Activated T-cell treated with anti-CD3 and anti-CD28 coated beads for 24 hours (primary cell): ENCODE measurements at regions not wholly inside any gene's neighbourhood (a gene's known extent, or its start where the extent isn't known, plus 50 kb on each side); places are given as distances from the start of the nearest gene placed in this dataset.

ENCODE experiments used
- DNase-seq: peaks from one replicate; pipeline ENCODE4 v3.0.0-alpha.2; 2020; ENCODE audit warnings: low read depth

GRCh38 chr6:169165561-169166300, 87.9 kb downstream of the THBS2 start:
- no peak for DNase-seq

- no peak for DNase-seq
These were observed 88.7 kb downstream of the THBS2 start for GRCh38 chr6:169164986-169165385.

- no peak for DNase-seq
These were observed 89.2 kb downstream of the THBS2 start for GRCh38 chr6:169164451-169164850.

- DNase-seq: no peak
These were observed 90.2 kb downstream of the THBS2 start for GRCh38 chr6:169163411-169163901.

- no peak for DNase-seq
These were observed 90.8 kb downstream of the THBS2 start for GRCh38 chr6:169162752-169163407.

- DNase-seq: no peak
These were observed 91.4 kb downstream of the THBS2 start for GRCh38 chr6:169162249-169162648.

GRCh38 chr6:169161572-169162167, 92.0 kb downstream of the THBS2 start:
- no peak for DNase-seq

- DNase-seq: no peak
These were observed 92.6 kb downstream of the THBS2 start for GRCh38 chr6:169160855-169161560.

- no peak for DNase-seq
These were observed 93.4 kb downstream of the THBS2 start for GRCh38 chr6:169160091-169160854.

GRCh38 chr6:169159331-169159730, 94.3 kb downstream of the THBS2 start:
- DNase-seq: no peak

GRCh38 chr6:169158691-169159090, 95.0 kb downstream of the THBS2 start:
- DNase-seq: no peak

- no peak for DNase-seq
These were observed 95.5 kb downstream of the THBS2 start for GRCh38 chr6:169158174-169158573.

- DNase-seq: no peak
These were observed 96.2 kb downstream of the THBS2 start for GRCh38 chr6:169157197-169158148.

GRCh38 chr6:169156793-169157147, 96.9 kb downstream of the THBS2 start:
- DNase-seq: no peak

- no peak for DNase-seq
These were observed 97.4 kb downstream of the THBS2 start for GRCh38 chr6:169156108-169156792.

GRCh38 chr6:169155481-169155880, 98.2 kb downstream of the THBS2 start:
- no peak for DNase-seq

GRCh38 chr6:169153401-169153800, 100.2 kb downstream of the THBS2 start:
- DNase-seq: no peak

GRCh38 chr6:169146521-169146920, 107.1 kb downstream of the THBS2 start:
- no peak for DNase-seq

GRCh38 chr6:169145991-169146501, 107.6 kb downstream of the THBS2 start:
- DNase-seq: no peak

GRCh38 chr6:169145496-169145895, 108.2 kb downstream of the THBS2 start:
- no peak for DNase-seq
